MM.1S (cell line): ENCODE measurements at regions not wholly inside any gene's neighbourhood (a gene's known extent, or its start where the extent isn't known, plus 50 kb on each side); places are given as distances from the start of the nearest gene placed in this dataset.

ENCODE experiments used
- DNase-seq: peaks from one replicate; pipeline ENCODE4 v3.0.0-alpha.2; 2015
- H2AFZ ChIP-seq: fragments of 300-600 bp; sonication (generic); 2 replicates; pipeline ENCODE4 v1.6.0; 2016; ENCODE audit warnings: antibody characterized with exemption, low read length
- H3F3A ChIP-seq: fragments of 300-600 bp; sonication (generic); 2 replicates; pipeline ENCODE4 v1.6.1; 2016; ENCODE audit warnings: mild to moderate bottlenecking, antibody characterized with exemption, low read length, moderate library complexity, mixed read lengths; ENCODE audit not compliant: insufficient read depth
- H3K27ac ChIP-seq: fragments of 300-600 bp; sonication (generic); 2 replicates; pipeline ENCODE4 v1.5.1; 2016; ENCODE audit warnings: mild to moderate bottlenecking, low read length
- H3K27me3 ChIP-seq: fragments of 300-600 bp; sonication (generic); replicated peaks from 2 replicates; pipeline ENCODE4 v1.6.0; 2016; ENCODE audit warnings: low read length; ENCODE audit not compliant: insufficient read depth
- H3K36me3 ChIP-seq: fragments of 300-600 bp; sonication (generic); replicated peaks from 2 replicates; pipeline ENCODE4 v1.6.1; 2016; ENCODE audit warnings: mild to moderate bottlenecking, low read length, mixed read lengths; ENCODE audit not compliant: insufficient read depth
- H3K4me1 ChIP-seq: fragments of 300-600 bp; sonication (generic); 2 replicates; pipeline ENCODE4 v1.6.1; 2016; ENCODE audit warnings: low read length, mixed read lengths
- H3K4me2 ChIP-seq: fragments of 300-600 bp; sonication (generic); 2 replicates; pipeline ENCODE4 v1.6.0; 2016; ENCODE audit warnings: low read depth, low read length
- H3K4me3 ChIP-seq: fragments of 300-600 bp; sonication (generic); 2 replicates; pipeline ENCODE4 v1.5.1; 2016; ENCODE audit warnings: low read length, mixed read lengths
- H3K79me2 ChIP-seq: fragments of 300-600 bp; sonication (generic); 2 replicates; pipeline ENCODE4 v1.6.1; 2016; ENCODE audit warnings: mixed run types, low read length, mixed read lengths
- H3K9ac ChIP-seq: fragments of 300-600 bp; sonication (generic); 2 replicates; pipeline ENCODE4 v1.6.1; 2016; ENCODE audit warnings: low read length, mixed read lengths
- H3K9me2 ChIP-seq: fragments of 300-600 bp; sonication (generic); replicated peaks from 2 replicates; pipeline ENCODE4 v1.6.1; 2016; ENCODE audit warnings: mild to moderate bottlenecking, low read length, mixed read lengths; ENCODE audit not compliant: insufficient read depth
- H3K9me3 ChIP-seq: fragments of 300-600 bp; sonication (generic); replicated peaks from 2 replicates; pipeline ENCODE4 v1.6.1; 2016; ENCODE audit warnings: mild to moderate bottlenecking, low read length, mixed read lengths; ENCODE audit not compliant: insufficient read depth
- H4K20me1 ChIP-seq: fragments of 300-600 bp; sonication (generic); 2 replicates; pipeline ENCODE4 v1.6.1; 2016; ENCODE audit warnings: mild to moderate bottlenecking, low read length, moderate library complexity, mixed read lengths; ENCODE audit not compliant: insufficient read depth
- CTCF ChIP-seq: fragments of 300-600 bp; sonication (generic); IDR thresholded peaks from 2 replicates; pipeline ENCODE4 v1.5.1; 2016; ENCODE audit warnings: antibody characterized with exemption, low read length, mixed read lengths
- EZH2 ChIP-seq: fragments of 300-600 bp; sonication (generic); optimal IDR thresholded peaks from 2 replicates; pipeline ENCODE3; 2017; ENCODE audit warnings: low read depth, mild to moderate bottlenecking, antibody characterized with exemption, low read length, mixed read lengths
- EZH2phosphoT487 ChIP-seq: fragments of 300-600 bp; sonication (generic); IDR thresholded peaks from 2 replicates; pipeline ENCODE4 v1.6.1; 2018; ENCODE audit warnings: antibody characterized with exemption, low read length

GRCh38 chr11:134691985-134692384, 279.9 kb upstream of the B3GAT1 start:
- no peak overlapping the region for H3K9ac ChIP-seq
- no peaks in the 10 kb centered on the region for H3K36me3 ChIP-seq
- no peaks in the 10 kb centered on the region for H3F3A ChIP-seq
- no peaks in the 10 kb centered on the region for H3K9me3 ChIP-seq
- no peak overlapping the region for H3K4me2 ChIP-seq
- no peaks in the 10 kb centered on the region for H3K27me3 ChIP-seq
- H3K4me1 ChIP-seq, result no peaks in the 10 kb centered on the region
- no peak overlapping the region for H3K4me3 ChIP-seq
- no peaks in the 10 kb centered on the region for H3K79me2 ChIP-seq
- DNase-seq, result no peak
- no peak overlapping the region for H3K27ac ChIP-seq
- no peaks in the 10 kb centered on the region for H4K20me1 ChIP-seq
- no peaks in the 10 kb centered on the region for H3K9me2 ChIP-seq
- H2AFZ ChIP-seq, result no peak overlapping the region
- TF ChIP-seq CTCF (no peak), EZH2phosphoT487 (no peak), EZH2 (no peak)

- TF ChIP-seq CTCF (no peak), EZH2phosphoT487 (no peak), EZH2 (no peak)
- no peaks in the 10 kb centered on the region for H3F3A ChIP-seq
Measured at GRCh38 chr11:134691295-134691873, 279.3 kb upstream of the B3GAT1 start.

GRCh38 chr11:134689886-134690285, 277.8 kb upstream of the B3GAT1 start:
- Histone ChIP-seq H3K36me3 (no peaks in the 10 kb centered on the region), H3K79me2 (no peaks in the 10 kb centered on the region), H3K4me1 (no peaks in the 10 kb centered on the region), H3K9me2 (no peaks in the 10 kb centered on the region), H3K9ac (no peak overlapping the region), H3K9me3 (no peaks in the 10 kb centered on the region), H2AFZ (no peak overlapping the region), H3K27me3 (no peaks in the 10 kb centered on the region), H3K4me3 (no peak overlapping the region), H3F3A (no peaks in the 10 kb centered on the region), H3K4me2 (no peak overlapping the region), H4K20me1 (no peaks in the 10 kb centered on the region), H3K27ac (no peak overlapping the region)
- no peak for DNase-seq
- no peak for TF ChIP-seq EZH2phosphoT487

More at GRCh38 chr11:134691295-134691873, 279.3 kb upstream of the B3GAT1 start:
- H3K79me2 ChIP-seq, result no peaks in the 10 kb centered on the region
- no peak overlapping the region for H3K9ac ChIP-seq
- no peaks in the 10 kb centered on the region for H4K20me1 ChIP-seq
- H3K9me3 ChIP-seq, result no peaks in the 10 kb centered on the region
- no peak overlapping the region for H3K27ac ChIP-seq
- no peak for DNase-seq
- H3K4me3 ChIP-seq, result no peak overlapping the region
- no peak overlapping the region for H2AFZ ChIP-seq
- no peak overlapping the region for H3K4me2 ChIP-seq
- H3K27me3 ChIP-seq, result no peaks in the 10 kb centered on the region
- H3K9me2 ChIP-seq, result no peaks in the 10 kb centered on the region
- H3K4me1 ChIP-seq, result no peaks in the 10 kb centered on the region
- no peaks in the 10 kb centered on the region for H3K36me3 ChIP-seq

GRCh38 chr11:134687548-134687947, 275.5 kb upstream of the B3GAT1 start:
- no peaks in the 10 kb centered on the region for H3K9me2 ChIP-seq
- H3K27me3 ChIP-seq, result no peaks in the 10 kb centered on the region
- H3K4me1 ChIP-seq, result no peaks in the 10 kb centered on the region
- no peak overlapping the region for H3K9ac ChIP-seq
- H2AFZ ChIP-seq, result no peak overlapping the region
- TF ChIP-seq EZH2 (no peak), CTCF (no peak), EZH2phosphoT487 (no peak)
- H3K27ac ChIP-seq, result no peak overlapping the region
- no peak overlapping the region for H3K4me2 ChIP-seq
- H3F3A ChIP-seq, result no peaks in the 10 kb centered on the region
- no peaks in the 10 kb centered on the region for H3K9me3 ChIP-seq
- DNase-seq, result no peak
- H3K79me2 ChIP-seq, result no peaks in the 10 kb centered on the region
- H3K4me3 ChIP-seq, result no peak overlapping the region
- no peaks in the 10 kb centered on the region for H4K20me1 ChIP-seq
- H3K36me3 ChIP-seq, result no peaks in the 10 kb centered on the region
